Stomach (tissue), 4 donors: ENCODE measurements at regions not wholly inside any gene's neighbourhood (a gene's known extent, or its start where the extent isn't known, plus 50 kb on each side); places are given as distances from the start of the nearest gene placed in this dataset.

Experiments
- CTCF ChIP-seq, 7 experiments: fragments of 450-650 bp in 4 of 7; fragments of 200-600 bp in 3 of 7; sonication (generic) in 3 of 7; IDR thresholded peaks; one replicate each; pipeline ENCODE4 v1.5.1; 2016 to 2019; ENCODE audit warnings: antibody characterized with exemption in 7 of 7, control low read depth in 2 of 7, mild to moderate bottlenecking in 1 of 7
- EP300 ChIP-seq: sonication (generic); formaldehyde crosslinking; IDR thresholded peaks from one replicate; pipeline ENCODE4 v1.6.1; 2017; ENCODE audit warnings: antibody characterized with exemption
- POLR2A ChIP-seq, 4 donors: fragments of 450-650 bp; IDR thresholded peaks; one replicate each; pipeline ENCODE4 v1.6.1; 2016; ENCODE audit warnings: antibody characterized with exemption in 4 of 4, control low read depth in 2 of 4, mild to moderate bottlenecking in 1 of 4, moderate library complexity in 1 of 4
- POLR2AphosphoS5 ChIP-seq, 3 donors: sonication (generic); formaldehyde crosslinking; IDR thresholded peaks; one replicate each; pipeline ENCODE4 v1.6.1; 2016; ENCODE audit warnings: antibody characterized with exemption in 3 of 3

- no peak for TF ChIP-seq POLR2A (IDR thresholded peaks at IDR 0.05)
- TF ChIP-seq POLR2AphosphoS5 (IDR thresholded peaks at IDR 0.05) = no peak
- no peak for TF ChIP-seq CTCF (IDR thresholded peaks at IDR 0.05)
- TF ChIP-seq EP300 = no peak
Measured at GRCh38 chr1:232445361-232446106, 184.4 kb downstream of the SIPA1L2 start.
